ENCODE measurements at regions not wholly inside any gene's neighbourhood (a gene's known extent, or its start where the extent isn't known, plus 50 kb on each side); places are given as distances from the start of the nearest gene placed in this dataset.

DNA sequence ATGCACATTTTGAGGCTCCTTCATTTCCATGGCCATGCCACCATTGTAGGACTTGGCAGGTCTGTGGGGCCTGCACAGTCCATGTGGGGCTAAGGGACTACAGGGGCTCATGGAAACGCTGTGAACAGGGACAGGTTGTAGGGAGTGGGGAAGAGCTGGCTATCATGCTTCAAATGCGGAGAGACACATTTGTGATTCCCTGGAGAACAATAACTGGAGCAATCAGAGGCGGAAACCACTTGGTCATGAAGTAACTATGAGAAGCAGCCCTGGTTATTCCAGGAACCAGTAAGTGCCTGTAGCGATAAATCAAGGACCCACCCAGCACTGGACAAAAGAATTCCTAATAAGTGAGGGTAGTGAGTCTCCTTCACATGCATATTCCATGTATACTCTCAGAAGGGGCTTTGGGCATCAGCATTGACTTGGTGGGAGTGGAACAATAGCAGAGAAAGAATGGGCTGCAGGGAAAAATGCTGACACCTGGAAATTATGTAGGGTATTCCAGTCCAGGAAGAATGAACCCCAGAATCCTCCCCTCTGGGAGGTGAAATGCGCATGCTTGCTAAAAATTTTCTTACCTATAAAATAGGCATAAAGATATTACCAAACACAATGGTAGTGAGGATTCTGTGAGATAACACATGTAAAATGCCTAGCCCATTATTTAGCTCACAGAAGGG is 251.4 kb upstream of the ROPN1 start:
- DNase-seq (ENCODE audit: low read depth in 2 of 2), result no peak

GRCh38 chr3:124246376-124246775 is 254.5 kb upstream of the ROPN1 start:
- DNase-seq (ENCODE audit: low read depth in 2 of 2), result no peak

- no peak for DNase-seq (ENCODE audit: low read depth in 2 of 2)
Observed at GRCh38 chr3:124246949-124247348, 255.0 kb upstream of the ROPN1 start.

GRCh38 chr3:124248471-124249028 is 256.6 kb upstream of the ROPN1 start:
- DNase-seq (ENCODE audit: low read depth in 2 of 2), result no peak

DNA sequence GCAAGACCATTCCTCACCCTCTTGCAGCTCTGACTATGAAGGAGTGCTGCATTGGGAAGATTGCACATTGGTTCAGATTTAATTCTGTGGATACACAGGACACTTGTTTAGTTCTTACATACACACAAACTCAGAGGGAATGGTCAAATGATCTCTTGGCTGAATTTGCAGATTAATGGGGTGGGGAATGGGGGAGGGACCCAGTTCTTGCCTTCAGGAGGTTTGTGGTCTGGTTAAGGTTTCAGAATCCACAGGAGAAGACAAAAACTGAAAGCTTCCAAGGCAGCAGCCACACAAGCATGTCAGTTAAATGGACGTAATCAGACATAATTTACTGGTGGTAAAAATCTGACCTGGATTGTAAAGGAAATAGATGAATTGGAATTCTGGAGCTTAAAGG is 257.1 kb upstream of the ROPN1 start:
- DNase-seq (ENCODE audit: low read depth in 2 of 2), result no peak

DNA sequence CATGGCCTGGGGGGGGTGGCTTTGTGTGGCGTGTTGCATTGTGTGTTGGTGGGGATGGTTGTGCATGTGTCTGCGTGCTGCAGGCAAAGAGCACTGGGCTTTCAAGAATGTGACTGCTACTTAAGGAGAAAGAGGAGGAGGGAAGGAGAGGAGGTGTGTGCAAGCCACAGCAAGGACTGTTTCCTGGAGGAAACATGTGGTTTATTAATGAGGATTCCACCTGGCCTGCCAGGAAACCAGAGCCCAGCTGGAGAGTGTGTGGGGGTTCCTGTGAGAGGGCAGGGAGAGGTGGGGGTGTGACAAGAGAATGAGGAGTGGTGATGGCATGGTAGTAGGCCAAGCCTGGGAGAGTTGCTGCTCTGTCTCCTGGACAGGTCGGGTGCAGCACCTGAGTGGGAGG is 258.1 kb upstream of the ROPN1 start:
- no peak for DNase-seq (ENCODE audit: low read depth in 2 of 2)

- no peak for DNase-seq (ENCODE audit: low read depth in 2 of 2)
Observed at GRCh38 chr3:124256156-124256555, 264.2 kb upstream of the ROPN1 start.

DNA sequence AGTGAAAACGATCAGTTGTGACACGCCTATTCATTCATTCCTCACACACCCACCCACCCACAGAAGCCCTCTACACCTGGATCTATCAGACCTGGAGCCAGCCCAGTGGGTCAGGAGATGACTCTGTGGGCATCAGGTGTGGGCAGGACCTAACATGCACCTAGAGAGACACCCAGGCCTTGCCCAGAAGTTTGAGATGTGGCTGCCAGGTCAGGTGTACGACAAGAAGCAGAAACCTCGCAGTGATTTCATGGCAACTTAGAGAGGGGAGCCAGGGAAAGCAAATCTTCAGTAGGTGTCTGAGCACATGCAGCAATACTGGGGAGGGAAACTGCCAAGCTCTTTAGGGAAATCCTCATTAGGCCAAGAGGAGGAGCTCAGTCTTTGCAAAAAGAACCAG is 264.7 kb upstream of the ROPN1 start:
- no peak for DNase-seq (ENCODE audit: low read depth in 2 of 2)

GRCh38 chr3:124257336-124257864 is 265.5 kb upstream of the ROPN1 start:
- no peak for DNase-seq (ENCODE audit: low read depth in 2 of 2)

DNA sequence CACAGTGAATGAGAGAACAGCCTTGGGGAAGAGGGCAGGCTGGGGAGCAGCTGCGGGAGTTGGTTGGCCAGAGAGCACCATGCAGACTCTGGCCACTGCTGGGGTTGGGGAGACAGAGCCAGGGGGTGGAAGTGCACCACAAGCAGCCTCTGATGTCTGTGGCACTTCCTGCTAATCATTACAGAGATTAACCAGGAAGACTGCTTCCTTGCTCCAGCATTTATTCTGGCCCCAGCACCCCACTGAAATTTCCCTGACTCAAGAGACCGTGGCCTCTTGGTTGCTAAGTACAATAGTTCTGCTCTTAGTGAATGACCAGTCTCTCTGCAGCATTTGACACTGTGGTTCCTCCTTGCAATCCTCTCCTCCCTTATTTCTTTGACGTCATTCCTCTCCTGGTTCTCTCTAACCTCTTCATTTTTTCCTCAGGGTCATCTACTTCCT is 266.2 kb upstream of the ROPN1 start:
- DNase-seq (ENCODE audit: low read depth in 2 of 2), result no peak

- no peak for DNase-seq (ENCODE audit: low read depth in 2 of 2)
Observed at GRCh38 chr3:124260206-124260915, 268.4 kb upstream of the ROPN1 start.

DNA sequence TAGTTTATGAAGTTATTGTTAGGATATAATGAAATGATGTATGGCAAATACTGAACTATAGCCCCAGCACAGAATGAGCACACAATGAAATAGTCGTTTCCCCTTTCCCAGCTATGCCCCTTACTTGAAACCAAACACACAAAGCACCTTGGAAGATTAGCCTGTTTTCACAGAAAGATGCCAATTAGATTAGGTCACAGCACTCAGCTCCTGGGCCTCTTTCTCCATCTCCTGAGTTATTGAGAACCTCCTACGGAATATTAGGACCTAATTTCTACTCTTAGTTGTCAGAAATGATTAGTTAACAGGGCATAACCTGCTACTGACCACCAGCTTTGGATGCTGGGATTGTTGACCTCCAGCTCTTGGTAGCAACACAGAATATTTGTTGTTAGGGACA is 269.4 kb upstream of the ROPN1 start:
- DNase-seq (ENCODE audit: low read depth in 2 of 2), result no peak

DNA sequence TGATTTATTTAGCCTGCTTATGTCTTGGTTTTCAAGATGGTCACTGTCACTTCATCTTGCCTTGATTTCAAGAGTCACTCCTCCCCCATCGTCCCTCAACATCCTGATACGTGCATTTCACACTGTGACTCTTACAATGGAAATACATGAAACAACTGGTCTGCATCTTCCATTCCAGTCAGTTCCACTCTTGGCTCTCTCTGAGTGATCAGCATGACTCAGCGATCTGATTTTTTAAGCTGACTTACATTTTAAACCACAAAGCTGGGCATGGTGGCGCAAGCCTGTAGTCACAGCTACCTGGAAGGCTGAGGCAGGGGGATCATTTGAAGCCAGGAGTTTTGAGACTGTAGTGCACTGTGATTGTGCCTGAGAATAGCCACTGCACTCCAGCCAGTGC is 271.2 kb upstream of the ROPN1 start:
- no peak for DNase-seq (ENCODE audit: low read depth in 2 of 2)

- no peak for DNase-seq (ENCODE audit: low read depth in 2 of 2)
Observed at GRCh38 chr3:124264346-124264745, 272.4 kb upstream of the ROPN1 start.

DNA sequence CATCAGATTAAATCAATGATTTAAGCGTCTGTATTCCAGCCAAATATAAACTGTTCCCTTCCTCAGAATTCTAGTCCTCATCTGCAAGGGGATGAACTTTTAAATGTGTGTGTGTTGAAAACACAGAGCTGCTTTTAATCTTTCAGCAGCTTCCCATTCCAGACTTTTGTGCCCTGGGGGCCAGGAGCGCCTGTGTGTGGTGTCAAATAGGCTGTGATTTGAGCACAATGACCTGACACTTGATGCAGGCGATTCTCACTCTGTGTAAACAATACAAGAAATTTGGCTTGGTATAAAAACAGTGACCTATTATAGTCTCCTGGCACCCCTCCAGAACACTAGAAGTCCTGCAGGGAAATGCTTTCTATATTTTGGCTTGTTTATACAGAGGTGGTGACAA is 274.6 kb upstream of the ROPN1 start:
- no peak for DNase-seq (ENCODE audit: low read depth in 2 of 2)

DNA sequence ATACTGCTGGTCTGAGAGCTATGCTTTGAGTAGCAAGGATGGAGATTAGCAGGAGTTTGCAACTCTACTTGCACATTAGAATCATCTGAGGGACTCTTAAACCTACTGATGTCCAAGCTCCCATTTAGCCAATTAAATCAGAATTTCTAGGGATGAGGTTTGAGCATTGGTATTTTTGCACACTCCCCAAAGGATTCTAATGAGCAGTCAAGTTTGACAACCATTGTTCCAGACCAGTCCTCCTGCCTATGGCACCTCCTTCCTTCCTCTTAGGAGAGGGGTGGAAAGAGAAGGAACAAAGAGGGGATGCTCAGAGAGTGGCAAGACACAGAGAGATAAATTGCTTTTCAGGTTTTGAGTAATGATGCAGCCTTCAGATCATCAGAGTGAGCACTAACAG is 275.5 kb upstream of the ROPN1 start:
- no peak for DNase-seq (ENCODE audit: low read depth in 2 of 2)

GRCh38 chr3:124268355-124268754 is 276.4 kb upstream of the ROPN1 start:
- no peak for DNase-seq (ENCODE audit: low read depth in 2 of 2)

DNA sequence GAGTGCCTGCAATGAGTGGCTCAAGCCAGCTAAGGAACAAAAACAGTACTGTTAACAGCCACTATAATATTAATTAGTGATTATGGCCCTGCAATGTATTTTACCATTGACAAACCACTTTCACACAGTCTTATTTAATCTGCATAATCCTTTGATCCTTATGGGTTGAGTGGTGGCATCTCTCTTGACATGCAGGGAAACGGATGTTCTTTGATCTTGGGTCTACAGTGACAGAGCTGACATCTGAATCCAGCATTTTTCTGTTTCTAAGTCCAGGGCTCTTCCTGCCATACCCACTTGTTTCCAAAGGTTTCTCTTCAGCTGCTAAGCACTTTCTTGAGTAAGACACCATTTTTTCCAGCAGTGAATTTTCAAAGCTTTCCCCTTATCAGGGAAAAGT is 277.7 kb upstream of the ROPN1 start:
- DNase-seq (ENCODE audit: low read depth in 2 of 2), result no peak

- no peak for DNase-seq (ENCODE audit: low read depth in 2 of 2)
Observed at GRCh38 chr3:124272605-124273151, 280.8 kb upstream of the ROPN1 start.

DNA sequence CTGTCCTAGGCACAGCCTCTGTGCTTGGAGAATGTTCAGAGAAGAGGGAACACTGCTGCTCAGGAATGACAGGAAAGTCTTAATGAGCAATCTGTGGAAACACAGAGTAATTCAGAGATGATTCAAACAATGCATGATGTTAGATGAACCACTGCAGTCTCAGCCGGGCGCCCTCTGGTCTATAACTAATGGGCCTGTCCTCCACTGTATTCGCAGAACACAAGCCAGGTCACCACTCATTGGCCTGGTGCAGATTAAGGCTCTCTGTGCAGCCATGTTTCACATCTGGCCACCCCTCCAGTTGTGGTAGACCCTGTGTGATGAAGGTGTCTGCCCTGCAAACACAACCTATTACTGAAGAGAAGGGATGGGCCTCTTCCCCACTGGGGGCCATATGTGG is 281.7 kb upstream of the ROPN1 start:
- no peak for DNase-seq (ENCODE audit: low read depth in 2 of 2)

DNA sequence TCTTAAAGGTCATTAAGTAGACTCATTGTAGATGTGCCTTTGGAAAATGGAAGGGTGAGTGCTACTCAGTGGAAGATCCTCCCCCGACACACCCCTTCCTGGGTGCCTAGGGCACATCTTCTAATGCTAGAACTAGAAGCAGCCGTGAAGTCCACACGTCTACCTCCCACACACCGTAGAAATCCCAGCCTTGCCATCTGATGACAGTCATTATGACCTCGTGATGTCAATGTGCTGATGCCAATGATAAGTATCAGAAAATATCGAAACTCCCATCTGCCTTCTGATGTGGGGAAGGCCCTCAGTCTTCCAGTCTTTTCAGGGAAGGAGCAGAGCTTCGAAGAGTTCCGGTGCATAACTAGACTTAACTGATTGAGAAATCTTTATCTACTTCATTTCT is 282.1 kb upstream of the ROPN1 start:
- DNase-seq (ENCODE audit: low read depth in 2 of 2), result no peak

GRCh38 chr3:124275412-124275811 is 283.5 kb upstream of the ROPN1 start:
- DNase-seq (ENCODE audit: low read depth in 2 of 2), result no peak

DNA sequence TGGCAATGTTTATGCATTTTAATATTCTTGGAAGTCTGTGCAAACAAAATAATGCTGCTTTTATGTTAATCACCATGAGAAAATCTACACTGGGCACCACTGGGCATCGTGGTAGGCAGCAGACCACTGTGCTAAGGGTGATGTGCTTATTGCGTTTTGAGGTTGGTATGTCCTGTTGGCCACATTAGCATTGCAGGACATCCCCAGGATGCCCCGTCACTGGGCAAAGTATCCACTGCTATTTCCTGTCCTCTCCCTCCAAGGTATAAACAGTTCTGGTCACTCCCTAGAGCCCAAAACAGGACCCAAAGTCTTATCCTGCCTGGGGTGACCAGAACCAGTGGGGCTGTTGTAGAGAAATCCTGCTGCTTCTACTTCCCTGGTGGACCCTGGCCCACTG is 284.2 kb upstream of the ROPN1 start:
- no peak for DNase-seq (ENCODE audit: low read depth in 2 of 2)

Data from stimulated activated CD4-positive, alpha-beta T cell treated with anti-CD3 and anti-CD28 coated beads, Interleukin-4, amount 100 ng/mL, for 48 hours (primary cell).